ENCODE measurements at regions not wholly inside any gene's neighbourhood (a gene's known extent, or its start where the extent isn't known, plus 50 kb on each side); places are given as distances from the start of the nearest gene placed in this dataset.

DNA sequence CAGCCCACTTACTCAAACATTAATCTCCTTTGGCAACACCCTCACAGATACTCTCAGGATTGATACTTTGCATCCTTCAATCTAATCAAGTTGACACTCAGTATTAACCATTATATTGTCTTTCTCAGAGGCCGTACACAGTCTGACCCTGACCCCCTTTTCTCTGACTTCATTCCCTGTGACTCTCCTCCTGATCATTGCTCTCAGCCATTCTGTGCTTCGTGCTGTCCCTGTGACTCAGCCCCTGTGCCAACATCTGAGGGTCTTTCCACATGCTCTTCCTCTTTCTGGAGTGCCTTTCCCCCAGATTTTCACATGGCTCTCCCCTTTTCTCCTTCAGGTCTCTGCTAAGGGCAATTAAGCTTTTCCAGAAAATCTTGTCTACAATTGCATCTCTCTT lies 289.0 kb upstream of the PHYHIPL start:
- TF ChIP-seq, protein P1, sequence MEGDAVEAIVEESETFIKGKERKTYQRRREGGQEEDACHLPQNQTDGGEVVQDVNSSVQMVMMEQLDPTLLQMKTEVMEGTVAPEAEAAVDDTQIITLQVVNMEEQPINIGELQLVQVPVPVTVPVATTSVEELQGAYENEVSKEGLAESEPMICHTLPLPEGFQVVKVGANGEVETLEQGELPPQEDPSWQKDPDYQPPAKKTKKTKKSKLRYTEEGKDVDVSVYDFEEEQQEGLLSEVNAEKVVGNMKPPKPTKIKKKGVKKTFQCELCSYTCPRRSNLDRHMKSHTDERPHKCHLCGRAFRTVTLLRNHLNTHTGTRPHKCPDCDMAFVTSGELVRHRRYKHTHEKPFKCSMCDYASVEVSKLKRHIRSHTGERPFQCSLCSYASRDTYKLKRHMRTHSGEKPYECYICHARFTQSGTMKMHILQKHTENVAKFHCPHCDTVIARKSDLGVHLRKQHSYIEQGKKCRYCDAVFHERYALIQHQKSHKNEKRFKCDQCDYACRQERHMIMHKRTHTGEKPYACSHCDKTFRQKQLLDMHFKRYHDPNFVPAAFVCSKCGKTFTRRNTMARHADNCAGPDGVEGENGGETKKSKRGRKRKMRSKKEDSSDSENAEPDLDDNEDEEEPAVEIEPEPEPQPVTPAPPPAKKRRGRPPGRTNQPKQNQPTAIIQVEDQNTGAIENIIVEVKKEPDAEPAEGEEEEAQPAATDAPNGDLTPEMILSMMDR (IDR thresholded peaks at IDR 0.05): no peak
- TF ChIP-seq EP300 (IDR thresholded peaks at IDR 0.05): no peak
- TF ChIP-seq POLR2AphosphoS5 (IDR thresholded peaks at IDR 0.05): no peak
